NCI-H1105 treated with DMSO at 0.1 percent for 48 hours (cell line): ENCODE measurements at regions not wholly inside any gene's neighbourhood (a gene's known extent, or its start where the extent isn't known, plus 50 kb on each side); places are given as distances from the start of the nearest gene placed in this dataset.
"Not testable (repeated sequence)": the region's sequence is repeated elsewhere in the genome, so short reads cannot be mapped to it uniquely, and the experiment has no call there.

Source experiments
- DNase-seq: peaks from one replicate; lab custom pipeline; 2025; lab: John Stamatoyannopoulos, UW

DNA sequence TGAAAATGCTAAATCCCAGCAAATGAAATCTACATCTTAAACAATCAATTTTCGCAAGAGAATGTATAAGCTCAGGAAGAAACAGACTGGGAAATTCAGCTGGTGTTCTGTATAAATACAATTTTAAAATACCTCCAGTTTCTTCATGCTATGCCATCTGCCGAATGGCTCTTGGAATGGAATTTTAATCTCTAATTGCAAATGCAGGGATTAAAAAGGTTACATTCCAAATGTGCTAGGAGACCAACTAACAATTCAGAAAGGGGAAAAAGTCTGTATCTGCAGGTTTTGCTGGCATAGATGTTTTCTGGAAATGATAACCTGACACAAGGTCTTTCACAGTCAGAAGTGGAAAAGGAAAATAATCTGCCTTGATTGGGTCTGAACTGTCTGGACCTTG is 379.7 kb downstream of the MAT2B start:
- no peak for DNase-seq

DNA sequence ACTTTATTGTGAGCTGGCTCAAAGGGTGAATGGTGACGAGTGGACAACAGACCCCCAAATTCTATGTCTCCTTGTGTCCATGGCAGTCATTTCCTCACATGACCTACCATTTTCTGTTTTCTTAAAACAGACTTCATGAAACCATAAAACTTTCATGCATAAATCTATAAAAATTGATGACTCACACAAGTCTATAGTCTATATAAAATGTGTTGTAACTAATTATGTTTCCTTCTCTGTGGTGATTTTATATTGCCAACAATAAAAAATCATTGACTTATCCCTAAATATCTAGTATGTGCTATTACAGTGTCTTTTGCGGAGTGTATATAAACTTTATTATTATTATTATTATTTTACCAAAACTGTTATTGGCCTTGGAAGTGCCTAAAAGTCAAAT is 382.4 kb downstream of the MAT2B start:
- DNase-seq, result no peak

DNA sequence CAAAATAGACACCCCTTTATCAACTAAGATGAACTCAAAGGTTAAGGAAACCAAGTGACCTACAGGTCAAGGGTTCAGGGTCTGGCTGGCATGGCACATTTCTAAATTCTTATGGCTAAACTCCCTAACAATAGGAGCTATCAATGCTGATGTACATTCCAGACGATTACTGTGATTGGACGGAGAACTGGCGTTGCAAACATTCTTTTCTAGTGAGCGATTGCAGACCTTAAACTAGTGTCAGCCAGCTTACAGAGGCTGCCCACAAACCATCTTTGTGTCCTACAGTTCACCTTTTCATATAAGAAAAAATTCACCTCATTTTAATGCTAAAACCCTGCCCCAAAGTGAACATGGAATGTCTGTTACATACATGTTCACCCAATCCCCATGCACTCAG is 382.9 kb downstream of the MAT2B start:
- DNase-seq, result no peak

DNA sequence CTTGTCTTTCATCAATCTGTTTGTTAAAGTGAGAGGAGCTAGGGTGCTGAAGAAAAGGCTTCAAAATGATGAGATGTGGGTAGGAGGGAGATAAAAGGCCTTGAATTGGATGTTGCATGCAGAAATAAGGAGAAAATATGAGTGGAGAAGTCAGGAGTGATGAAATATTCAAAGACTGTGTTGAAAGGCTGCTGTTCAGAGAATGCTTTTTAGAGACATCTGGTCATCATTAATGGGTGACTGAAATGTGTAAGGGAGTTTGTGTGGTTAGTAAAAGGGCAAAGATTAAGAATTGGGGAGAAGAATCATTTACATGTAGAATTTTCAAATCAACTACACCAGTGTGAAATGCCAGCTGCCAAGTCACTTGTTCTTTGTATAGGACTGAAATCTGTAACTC is 383.9 kb downstream of the MAT2B start:
- DNase-seq, result no peak

DNA sequence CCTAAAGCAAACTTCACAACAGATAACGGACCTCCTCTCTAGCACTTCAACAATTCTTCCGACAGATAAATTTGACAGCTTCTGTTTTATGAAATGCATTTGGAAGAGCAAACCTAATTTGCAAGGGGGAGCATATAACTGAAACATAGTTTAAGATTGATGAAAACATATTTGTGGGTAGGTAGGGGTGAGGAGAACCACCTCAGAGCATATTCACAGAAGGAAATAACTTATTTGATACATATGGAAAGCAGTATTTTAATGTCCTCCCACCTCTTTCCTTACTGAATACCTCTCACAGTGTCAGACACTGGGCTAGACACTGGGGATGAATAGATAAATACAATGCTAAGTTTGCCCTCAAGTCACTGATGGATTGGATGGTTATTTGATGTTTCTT is 384.8 kb downstream of the MAT2B start:
- DNase-seq, result no peak

DNA sequence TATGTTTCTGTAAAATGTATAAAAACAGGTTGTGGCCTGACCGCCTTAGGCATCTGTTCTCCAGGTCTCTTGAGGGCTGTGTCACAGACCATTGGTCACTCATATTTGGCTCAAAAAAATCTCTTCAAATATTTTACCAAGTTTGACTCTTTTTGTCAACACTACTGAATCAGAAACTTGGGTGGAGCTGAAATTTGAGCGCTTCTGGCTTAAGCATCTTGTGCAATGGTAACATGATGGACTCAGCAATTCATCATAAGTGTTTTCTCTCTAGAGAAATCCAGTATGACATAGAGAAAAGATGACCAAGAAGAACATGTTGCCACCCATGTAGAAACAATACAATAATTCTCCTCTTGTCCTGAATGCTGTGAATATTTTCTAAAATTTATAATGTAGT is 387.9 kb downstream of the MAT2B start:
- no peak for DNase-seq

DNA sequence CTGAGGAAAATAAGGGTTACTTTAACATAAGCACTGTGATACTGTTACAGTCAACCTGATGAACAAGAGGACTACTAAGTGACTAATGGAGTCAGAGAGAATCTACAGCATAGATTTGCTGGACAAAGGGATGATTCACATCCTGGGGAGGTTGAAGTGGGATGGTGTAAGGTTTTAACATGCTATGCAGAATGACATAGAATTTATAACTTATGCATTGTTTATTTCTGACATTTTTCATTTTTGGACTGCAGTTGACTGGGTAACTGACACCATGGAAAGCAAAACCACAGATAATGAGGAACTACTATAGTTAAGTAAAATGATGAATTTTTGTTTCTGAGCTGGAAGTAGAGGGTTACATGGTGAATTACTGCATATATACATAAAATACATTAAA is 389.2 kb downstream of the MAT2B start:
- no peak for DNase-seq

DNA sequence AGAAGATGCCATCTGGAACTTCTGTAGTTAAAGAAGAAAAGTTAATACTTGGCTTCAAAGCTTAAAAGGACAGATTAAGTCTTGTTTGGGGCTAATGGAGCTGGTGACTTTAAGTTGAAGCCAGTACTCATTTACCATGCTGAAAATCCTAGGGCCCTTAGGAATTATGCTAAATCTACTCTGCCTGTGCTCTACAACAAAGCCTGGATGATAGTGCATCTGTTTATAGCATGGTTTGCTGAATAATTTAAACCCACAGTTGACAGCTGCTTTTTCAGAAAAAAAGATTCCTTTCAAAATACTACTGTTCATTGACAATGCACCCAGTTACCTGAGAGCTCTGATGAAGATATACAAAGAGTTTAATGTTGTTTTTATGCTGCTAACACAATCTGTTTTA is 393.5 kb downstream of the MAT2B start:
- DNase-seq, result no peak

DNA sequence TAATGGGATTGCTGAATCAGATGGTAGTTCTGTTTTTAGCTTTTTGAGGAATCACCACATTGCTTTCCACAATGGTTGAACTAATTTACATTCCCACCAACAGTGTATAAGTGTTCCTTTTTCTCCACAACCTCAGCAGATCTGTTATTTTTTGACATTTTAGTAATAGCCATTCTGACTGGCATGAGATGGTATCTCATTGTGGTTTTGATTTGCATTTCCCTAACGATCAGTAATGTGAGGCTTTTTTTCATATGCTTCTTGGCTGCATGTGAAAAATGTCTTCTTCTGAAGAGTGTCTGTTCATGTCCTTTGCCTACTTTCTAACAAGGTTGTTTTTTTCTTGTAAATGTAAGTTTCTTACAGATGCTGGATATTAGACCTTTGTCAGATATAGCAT is 402.4 kb downstream of the MAT2B start:
- not testable (repeated sequence) for DNase-seq

DNA sequence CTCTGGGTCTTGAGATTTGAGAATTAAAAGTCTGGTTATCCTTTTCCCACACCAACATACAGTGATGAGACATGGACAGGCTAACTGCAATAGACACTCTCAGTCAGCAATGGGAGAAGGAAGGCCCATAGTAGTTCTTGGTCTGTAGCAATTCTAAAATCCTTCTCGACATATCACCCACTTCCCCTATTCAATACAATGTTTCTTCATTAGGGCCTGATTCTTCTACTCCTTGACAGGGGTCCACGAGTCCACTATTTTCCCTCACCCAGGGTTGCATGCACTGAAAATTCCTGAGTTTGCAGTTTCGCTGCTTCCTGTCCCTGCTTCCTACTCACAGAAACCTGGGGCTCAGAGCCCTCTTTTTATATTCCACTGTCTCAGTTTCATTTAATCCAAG is 402.8 kb downstream of the MAT2B start:
- no peak for DNase-seq

DNA sequence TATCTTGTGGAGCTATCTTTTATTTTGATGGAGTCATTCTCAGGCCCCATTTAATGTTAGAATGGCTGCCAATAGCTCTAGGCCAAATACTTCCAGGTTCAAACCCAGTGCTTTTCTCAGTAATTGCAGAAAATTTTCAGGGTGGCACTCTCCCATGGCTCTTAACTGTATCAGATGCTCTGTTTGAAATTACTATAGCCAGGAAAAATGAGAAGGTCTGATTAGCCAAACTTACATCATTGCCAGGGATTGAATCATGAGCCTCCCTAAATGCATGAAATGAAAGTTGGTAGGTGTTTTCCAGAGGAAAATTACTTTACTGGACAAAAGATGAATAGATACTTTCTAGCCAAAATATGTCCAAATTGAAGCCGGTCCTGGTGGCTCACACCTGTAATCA is 404.8 kb downstream of the MAT2B start:
- no peak for DNase-seq

DNA sequence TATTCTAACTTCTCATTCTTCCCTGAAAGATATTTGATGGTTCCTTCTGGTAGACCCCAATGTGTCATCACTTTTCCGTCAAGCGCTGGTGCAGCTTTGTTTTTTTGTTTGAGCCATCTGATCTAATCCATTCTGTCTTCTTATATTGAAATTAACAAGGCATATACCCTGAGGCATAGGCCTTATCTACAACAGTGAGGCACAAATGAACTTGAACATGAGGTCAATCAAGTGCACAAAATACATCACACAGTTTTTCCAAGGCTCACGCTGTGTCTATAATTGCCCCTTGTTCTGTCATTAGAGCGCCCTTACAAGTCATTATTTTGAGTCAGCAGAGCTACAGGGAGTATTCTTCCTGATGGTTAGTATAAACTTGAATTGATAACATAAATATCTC is 406.6 kb downstream of the MAT2B start:
- DNase-seq, result no peak

DNA sequence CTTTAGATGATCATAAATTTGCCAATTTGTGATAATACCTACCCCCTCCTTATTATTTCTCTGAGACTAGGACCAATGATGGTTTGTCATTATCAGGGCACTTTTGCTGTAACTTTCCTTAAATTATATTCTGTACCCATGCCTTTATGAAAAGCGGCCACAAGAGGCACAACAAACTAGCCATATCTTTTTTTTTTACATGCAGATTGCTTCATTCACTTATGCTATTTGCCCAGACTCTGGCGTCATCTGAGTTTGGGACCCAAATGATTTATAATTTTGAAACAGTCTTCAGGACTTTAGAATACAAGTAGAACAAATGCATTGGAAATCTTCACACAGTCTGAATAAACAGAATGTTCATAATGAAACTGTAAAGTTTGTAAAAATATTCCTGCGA is 408.1 kb downstream of the MAT2B start:
- no peak for DNase-seq

DNA sequence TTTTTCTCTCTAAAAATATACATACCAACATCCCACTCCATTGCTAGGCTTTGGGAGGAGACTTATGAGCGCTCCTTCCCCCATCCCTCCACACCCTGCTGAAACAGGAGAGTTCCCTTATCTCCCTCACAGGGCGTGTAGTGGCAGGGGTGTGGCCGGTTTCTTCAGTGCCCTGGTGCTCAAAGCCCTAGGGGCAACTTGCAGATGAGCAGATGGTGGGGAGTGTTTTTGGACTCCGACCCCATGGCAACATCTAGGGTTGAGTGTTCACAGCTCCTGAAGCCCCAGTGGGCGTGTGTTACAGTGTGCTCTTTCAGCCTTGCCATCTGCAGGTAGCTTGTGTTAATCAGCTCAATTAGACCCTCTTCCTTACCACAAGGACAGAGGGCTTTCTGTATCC is 409.5 kb downstream of the MAT2B start:
- no peak for DNase-seq

DNA sequence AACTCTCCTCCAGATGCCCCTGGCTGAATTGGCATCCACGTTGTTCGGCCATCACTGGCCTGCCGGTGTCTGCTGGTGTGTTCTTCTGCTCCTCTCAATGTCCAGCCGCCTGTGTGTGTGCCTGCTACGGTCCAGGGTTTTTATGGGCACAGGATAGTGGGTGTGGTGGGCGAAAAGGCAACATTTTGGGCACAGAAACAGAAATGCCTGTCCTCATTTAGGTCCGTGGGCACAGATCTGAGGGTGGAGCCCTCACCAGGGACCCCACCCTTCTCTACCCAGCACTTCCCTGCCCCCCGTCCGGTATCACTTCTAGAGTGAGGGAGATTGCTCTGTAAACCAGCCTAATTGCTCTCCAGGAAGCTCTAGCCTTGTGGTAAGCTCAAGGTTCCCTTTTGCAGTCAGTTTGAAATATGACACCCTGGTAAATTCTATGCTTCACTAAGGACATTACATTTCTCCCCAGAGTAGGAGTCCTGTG is 410.1 kb downstream of the MAT2B start:
- DNase-seq, result peak; percentile 2

DNA sequence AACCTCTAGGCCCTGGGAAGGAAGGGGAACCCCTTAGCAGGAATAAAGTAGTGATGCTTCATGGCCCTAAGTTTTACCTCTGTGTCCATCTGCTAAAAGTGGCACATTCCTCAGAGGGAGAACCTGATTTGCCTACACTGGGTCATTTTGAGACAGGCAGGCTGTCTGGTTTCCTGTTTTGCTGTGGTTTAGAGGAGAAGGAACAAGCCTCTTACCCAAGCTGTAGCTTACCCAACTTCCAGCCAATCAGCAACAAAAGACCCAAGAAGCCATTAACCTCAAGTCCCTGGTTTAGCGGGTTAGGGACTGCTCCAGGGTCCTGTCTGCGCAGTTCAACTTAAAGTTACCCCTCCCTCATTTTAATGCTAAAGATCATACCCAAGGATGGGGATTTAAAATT is 411.0 kb downstream of the MAT2B start:
- no peak for DNase-seq

DNA sequence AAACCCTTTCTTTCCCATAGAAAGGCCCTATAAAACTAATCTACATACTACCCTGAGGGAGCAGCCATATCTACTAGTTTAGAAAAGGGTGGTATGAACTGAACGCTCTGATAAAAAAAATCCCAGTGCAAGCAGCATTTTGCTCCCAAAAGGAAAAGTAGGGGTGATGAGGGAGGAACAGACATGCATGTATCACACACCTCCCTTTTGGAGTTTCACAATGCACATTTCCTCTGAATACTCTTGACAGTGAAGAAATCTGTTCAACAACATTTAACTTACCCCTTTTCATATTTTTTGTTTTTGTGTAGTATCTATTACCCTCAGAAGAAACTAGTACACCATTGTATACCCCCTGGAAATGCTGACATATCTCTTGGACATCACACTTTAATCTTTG is 411.4 kb downstream of the MAT2B start:
- DNase-seq, result no peak

DNA sequence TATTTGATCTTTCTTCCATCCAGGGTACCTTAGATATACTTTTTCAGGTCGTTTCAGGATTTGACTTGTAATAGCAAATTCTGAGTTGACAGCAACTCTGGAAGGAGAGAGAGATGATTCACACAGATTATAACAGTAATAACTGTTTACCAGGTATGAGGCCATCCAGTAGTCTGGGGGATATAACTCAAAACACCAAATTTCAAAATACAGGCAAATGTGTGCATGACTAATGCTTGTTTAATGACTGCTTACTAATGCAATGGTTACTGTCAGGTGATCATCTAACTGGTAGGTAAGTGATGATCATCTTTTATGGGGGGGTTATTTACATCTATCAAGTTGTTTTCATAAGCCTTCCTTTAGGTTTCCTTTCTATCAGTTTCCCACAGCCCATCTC is 412.3 kb downstream of the MAT2B start:
- DNase-seq, result no peak

DNA sequence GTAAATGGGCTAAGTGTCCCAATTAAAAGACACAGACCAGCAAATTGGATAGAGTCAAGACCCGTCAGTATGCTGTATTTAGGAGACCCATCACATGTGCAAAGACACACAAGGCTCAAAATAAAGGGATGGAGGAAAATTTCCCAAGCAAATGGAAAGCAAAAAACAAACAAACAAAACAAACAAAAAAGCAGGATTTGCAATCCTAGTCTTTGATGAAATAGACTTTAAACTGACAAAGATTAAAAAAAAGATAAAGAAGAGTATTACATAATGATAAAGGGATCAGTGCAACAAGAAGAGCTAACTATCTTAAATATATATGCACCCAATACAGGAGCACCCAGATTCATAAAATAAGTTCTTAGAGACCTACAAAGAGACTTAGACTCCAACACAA is 429.6 kb downstream of the MAT2B start:
- DNase-seq, result not testable (repeated sequence)

DNA sequence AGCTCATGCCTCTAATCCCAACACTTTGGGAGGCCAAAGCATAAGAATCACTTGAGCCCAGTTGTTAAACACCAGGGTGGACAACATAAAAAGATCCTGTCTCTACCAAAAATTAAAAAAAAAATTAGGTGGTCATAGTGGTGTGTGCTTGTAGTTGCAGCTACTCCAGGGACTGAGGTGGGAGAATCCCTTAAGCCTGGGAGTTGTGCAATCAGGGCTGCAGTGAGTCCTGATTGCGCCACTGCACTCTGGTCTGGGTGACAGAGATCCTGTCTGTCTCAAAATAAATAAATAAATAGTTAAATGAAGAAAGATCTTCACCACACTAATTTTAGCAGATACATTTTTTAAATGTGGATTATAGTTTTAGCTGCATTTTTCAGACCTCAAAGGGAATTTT is 433.2 kb downstream of the MAT2B start:
- no peak for DNase-seq

DNA sequence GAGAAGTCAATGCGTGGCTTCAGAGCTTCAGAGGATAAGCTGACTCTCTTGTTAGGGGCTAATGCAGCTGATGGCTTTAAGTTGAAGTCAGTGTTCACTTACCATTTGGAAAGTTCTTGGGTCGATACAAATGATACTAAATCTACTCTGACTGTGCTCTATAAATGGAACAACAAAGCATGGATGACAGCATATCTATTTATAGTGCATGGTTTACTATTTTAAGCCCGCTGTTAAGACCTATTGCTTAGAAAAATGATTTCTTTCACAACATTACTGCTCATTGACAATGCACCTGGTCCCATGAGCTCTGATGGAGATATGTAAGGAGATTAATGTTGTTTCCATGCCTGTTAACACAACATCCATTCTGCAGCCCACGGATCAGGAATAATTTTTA is 435.7 kb downstream of the MAT2B start:
- no peak for DNase-seq

DNA sequence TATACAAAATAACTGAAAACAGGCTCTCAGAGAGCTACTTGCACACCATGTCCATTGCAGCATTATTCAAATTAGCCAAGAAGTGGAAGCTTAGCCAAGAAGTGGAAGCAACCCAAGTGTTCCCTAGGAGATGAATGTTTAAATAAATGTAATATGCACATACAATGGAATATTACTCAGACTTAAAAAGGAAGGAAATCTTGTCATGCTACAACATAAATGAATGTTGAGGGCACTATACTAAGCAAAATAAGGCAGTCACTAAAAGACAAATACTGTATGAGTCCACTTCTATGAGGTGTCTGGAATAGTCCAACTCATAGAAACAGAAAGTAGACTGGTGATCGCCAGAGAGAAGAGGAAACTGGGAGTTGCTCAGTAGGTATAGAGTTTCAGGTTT is 438.1 kb downstream of the MAT2B start:
- DNase-seq, result no peak

DNA sequence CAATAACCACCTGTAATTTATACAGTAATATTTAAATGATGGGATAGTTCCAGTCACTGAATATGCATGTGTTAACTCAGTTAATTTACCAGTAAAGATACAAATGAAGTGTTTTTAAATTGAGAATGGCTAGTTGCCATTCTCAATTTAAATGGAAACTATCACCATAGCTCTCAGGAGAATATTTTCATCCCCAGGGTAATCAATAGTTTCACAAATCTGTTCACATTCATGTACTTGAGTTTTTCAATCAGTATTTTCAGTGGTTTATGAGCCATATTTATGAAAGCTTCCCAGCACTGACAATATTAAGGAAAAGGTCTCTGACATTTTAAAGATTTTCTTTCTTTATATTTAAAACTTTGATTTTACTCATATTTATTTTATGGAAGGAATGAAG is 439.3 kb downstream of the MAT2B start:
- no peak for DNase-seq

DNA sequence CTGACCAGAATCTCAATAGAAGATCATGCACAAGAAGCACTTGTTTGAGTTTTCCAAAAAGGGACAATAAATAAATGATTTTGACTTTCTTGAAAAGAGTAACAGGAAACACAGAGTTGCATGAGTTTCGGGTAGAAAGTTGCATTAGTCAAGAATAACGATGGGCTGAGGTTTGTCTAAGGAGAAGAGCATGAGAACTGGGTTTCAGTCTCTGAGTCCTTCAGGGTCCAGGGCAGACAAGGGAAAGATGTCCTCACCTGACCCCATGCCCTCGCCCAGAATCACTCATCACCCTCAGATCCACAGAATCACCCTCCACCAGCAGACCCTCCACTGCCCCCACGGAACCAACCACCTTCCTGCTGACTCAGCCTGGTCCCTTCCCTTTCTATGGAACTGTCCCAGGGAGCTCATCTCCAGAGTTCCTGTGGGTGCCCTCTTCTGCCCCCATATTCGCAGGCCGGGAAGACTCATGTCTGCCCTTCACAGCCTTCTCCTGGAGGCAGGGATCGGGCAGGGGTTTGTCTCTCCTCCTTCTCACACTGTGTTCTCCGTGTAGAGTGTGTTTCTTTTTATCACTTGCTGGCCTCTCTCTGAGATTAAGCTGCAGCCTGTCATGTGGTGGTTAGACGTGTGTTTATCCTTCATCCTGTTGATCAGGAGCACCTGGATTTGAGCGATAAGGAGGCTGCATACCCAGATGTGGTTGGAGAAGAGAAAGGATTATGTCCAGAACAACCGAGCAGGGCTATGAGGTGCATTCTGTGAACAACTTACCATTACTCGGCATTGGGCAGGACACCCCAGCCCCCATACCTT is 442.6 kb downstream of the MAT2B start:
- DNase-seq, result no peak
